OCI-LY7 (cell line): ENCODE measurements at regions not wholly inside any gene's neighbourhood (a gene's known extent, or its start where the extent isn't known, plus 50 kb on each side); places are given as distances from the start of the nearest gene placed in this dataset.

Experiments
- BruUV-seq: library from RNA; stranded (reverse); fragments of 400-500 nt; replicated peaks from 2 replicates; lab custom pipeline; 2021; lab: Mats Ljungman, UMichigan
- CTCF ChIA-PET: fragments of 300-600 bp; sonication (Branson Sonifier 250); formaldehyde crosslinking; loops from one replicate; lab custom pipeline; 2022; ENCODE audit warnings: antibody characterized with exemption; ENCODE audit not compliant: unreplicated experiment; lab: Charles Lee
- POLR2A ChIA-PET: fragments of 300-600 bp; sonication (Branson Sonifier 250); formaldehyde crosslinking; loops from one replicate; lab custom pipeline; 2022; ENCODE audit warnings: antibody characterized with exemption; lab: Charles Lee
- DNase-seq: peaks from one replicate; pipeline ENCODE4 v3.0.0-alpha.2; 2015; ENCODE audit warnings: low spot score
- H2AFZ ChIP-seq: fragments of 200-600 bp; sonication (generic), shearing (Covaris generic); 2 replicates; pipeline ENCODE4 v1.6.1; 2014; ENCODE audit warnings: mild to moderate bottlenecking, antibody characterized with exemption, low read length, moderate library complexity
- H3K27ac ChIP-seq: fragments of 200-600 bp; sonication (generic); 2 replicates; pipeline ENCODE4 v1.5.1; 2014; ENCODE audit warnings: mixed run types, low read depth, mild to moderate bottlenecking, moderate library complexity, low read length, inconsistent platforms; ENCODE audit not compliant: poor library complexity, severe bottlenecking
- H3K36me3 ChIP-seq: fragments of 200-600 bp; sonication (generic); 2 replicates; pipeline ENCODE4 v1.6.1; 2014; ENCODE audit warnings: mild to moderate bottlenecking, antibody characterized with exemption, low read length, moderate library complexity, mixed read lengths; ENCODE audit not compliant: insufficient read depth
- H3K4me1 ChIP-seq: fragments of 200-600 bp; sonication (generic); 2 replicates; pipeline ENCODE4 v1.5.1; 2014; ENCODE audit warnings: mild to moderate bottlenecking, low read length; ENCODE audit not compliant: insufficient read depth, poor library complexity, severe bottlenecking
- H3K4me2 ChIP-seq: fragments of 200-600 bp; sonication (generic); 2 replicates; pipeline ENCODE4 v1.6.1; 2014; ENCODE audit warnings: mild to moderate bottlenecking, low read length
- H3K4me3 ChIP-seq: fragments of 200-600 bp; sonication (generic); 2 replicates; pipeline ENCODE4 v1.5.1; 2014; ENCODE audit warnings: mild to moderate bottlenecking, low read depth, low read length; ENCODE audit not compliant: poor library complexity, severe bottlenecking
- H3K79me2 ChIP-seq: fragments of 200-600 bp; sonication (generic); 2 replicates; pipeline ENCODE4 v1.6.1; 2016; ENCODE audit warnings: low read depth, mild to moderate bottlenecking, low read length, moderate library complexity, mixed read lengths; ENCODE audit not compliant: insufficient read depth
- H3K9me2 ChIP-seq: fragments of 200-600 bp; sonication (generic); 2 replicates; pipeline ENCODE4 v1.6.1; 2016; ENCODE audit warnings: mild to moderate bottlenecking, low read length, mixed read lengths; ENCODE audit not compliant: insufficient read depth
- H3K9me3 ChIP-seq: fragments of 200-600 bp; sonication (generic); 2 replicates; pipeline ENCODE4 v1.6.1; 2014; ENCODE audit warnings: mild to moderate bottlenecking, mixed run types, low read length, mixed read lengths
- H4K20me1 ChIP-seq: fragments of 200-600 bp; sonication (generic); 2 replicates; pipeline ENCODE4 v1.6.1; 2014; ENCODE audit warnings: mild to moderate bottlenecking, antibody characterized with exemption, low read length, moderate library complexity, mixed read lengths; ENCODE audit not compliant: insufficient read depth
- CTCF ChIP-seq: fragments of 200-600 bp; sonication (generic); conservative IDR thresholded peaks from 2 replicates; pipeline ENCODE4 v1.5.1; 2014; ENCODE audit warnings: mild to moderate bottlenecking, antibody characterized with exemption, low read length, moderate library complexity, mixed read lengths
- EZH2phosphoT487 ChIP-seq: fragments of 200-600 bp; sonication (generic); IDR thresholded peaks from 2 replicates; pipeline ENCODE4 v1.6.1; 2018; ENCODE audit warnings: low read depth, borderline replicate concordance, mild to moderate bottlenecking, mixed run types, antibody characterized with exemption, low read length, moderate library complexity, mixed read lengths
- intact Hi-C: fragments of 100-400 bp; cut with micrococcal nuclease; formaldehyde crosslinking; loops from one replicate; pipeline ENCODE4 v1.10.0; 2022; ENCODE audit not compliant: unreplicated experiment

DNA sequence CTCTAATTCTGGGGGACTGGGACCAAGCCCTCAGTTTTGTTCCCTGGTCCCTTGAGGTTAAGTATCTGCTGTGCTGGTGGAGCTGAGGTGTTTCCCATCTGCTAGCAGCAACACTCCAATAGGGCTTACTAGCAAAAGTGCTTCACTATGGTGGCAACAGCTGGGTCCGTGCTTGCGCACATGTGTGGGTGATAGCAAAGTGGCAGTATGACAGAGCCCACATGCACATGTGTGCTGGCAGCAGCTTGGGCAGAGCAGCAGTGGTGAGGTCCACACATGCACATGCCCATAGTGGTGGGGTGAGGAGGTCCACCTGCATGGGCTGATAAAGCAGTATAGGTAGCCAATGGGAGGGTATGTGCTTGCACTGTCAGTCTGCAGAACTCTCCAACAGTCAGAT lies 1723.7 kb downstream of the SUCLG1 start:
- no peak for DNase-seq
- no peaks in the 10 kb centered on the region for H3K9me3 ChIP-seq
- intact Hi-C loops, result no loop called here
- no peak overlapping the region for H2AFZ ChIP-seq
- CTCF ChIA-PET, result no interaction called here
- no peaks in the 10 kb centered on the region for H3K9me2 ChIP-seq
- no peaks in the 10 kb centered on the region for H4K20me1 ChIP-seq
- no peaks in the 10 kb centered on the region for H3K79me2 ChIP-seq
- H3K4me3 ChIP-seq, result no peak overlapping the region
- H3K27ac ChIP-seq, result no peak overlapping the region
- TF ChIP-seq CTCF (no peak), EZH2phosphoT487 (no peak)
- no peak overlapping the region for H3K4me2 ChIP-seq
- no peaks in the 10 kb centered on the region for H3K4me1 ChIP-seq
- BruUV-seq, result no TSS peak
- POLR2A ChIA-PET, result interaction anchor here (0.9 kb wide), 1 partner anchor 10 kb away, joined by 3 read pairs; no protein-coding TSS in a partner anchor
- H3K36me3 ChIP-seq, result no peaks in the 10 kb centered on the region

GRCh38 chr2:82731824-82732223 lies 1727.3 kb downstream of the SUCLG1 start:
- Histone ChIP-seq H3K9me2 (no peaks in the 10 kb centered on the region), H3K27ac (no peak overlapping the region), H3K9me3 (no peaks in the 10 kb centered on the region), H4K20me1 (no peaks in the 10 kb centered on the region), H3K4me2 (no peak overlapping the region), H3K4me1 (no peaks in the 10 kb centered on the region), H3K36me3 (no peaks in the 10 kb centered on the region), H2AFZ (no peak overlapping the region), H3K4me3 (no peak overlapping the region), H3K79me2 (no peaks in the 10 kb centered on the region)
- DNase-seq, result no peak
- TF ChIP-seq CTCF, result no peak
- TF ChIP-seq EZH2phosphoT487, result no peak
- ChIA-PET CTCF (no interaction called here), POLR2A (no interaction called here)
- intact Hi-C loops, result no loop called here
- no TSS peak for BruUV-seq

DNA sequence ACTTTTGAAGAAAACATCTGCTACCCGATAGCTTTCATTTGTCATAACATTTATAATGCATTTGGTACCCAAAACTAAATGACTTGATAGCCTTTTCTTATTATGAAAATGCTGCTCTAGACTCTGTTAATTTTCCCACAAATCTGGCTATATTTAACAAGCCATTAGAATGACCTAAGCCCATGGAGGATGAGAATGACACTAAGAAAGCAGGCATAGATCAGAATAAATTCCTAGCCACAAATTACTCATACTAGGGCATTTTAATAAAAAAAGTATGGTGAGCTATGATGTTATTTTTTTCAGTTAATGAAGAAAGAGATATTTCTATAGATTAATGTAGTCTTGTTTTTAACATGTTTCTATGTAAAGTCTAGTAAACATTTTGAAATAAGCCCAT lies 1728.3 kb downstream of the SUCLG1 start:
- Histone ChIP-seq H3K27ac (no peak overlapping the region), H2AFZ (no peak overlapping the region), H3K4me1 (no peaks in the 10 kb centered on the region), H3K9me2 (no peaks in the 10 kb centered on the region), H3K36me3 (no peaks in the 10 kb centered on the region), H3K4me3 (no peak overlapping the region), H4K20me1 (no peaks in the 10 kb centered on the region), H3K79me2 (no peaks in the 10 kb centered on the region), H3K9me3 (no peaks in the 10 kb centered on the region), H3K4me2 (no peak overlapping the region)
- ChIA-PET CTCF (no interaction called here), POLR2A (no interaction called here)
- no peak for DNase-seq
- TF ChIP-seq EZH2phosphoT487 (no peak), CTCF (no peak)
- intact Hi-C loops, result no loop called here
- BruUV-seq, result no TSS peak
